GM12878 (cell line): ENCODE measurements at regions not wholly inside any gene's neighbourhood (a gene's known extent, or its start where the extent isn't known, plus 50 kb on each side); places are given as distances from the start of the nearest gene placed in this dataset.

Source experiments
- ATAC-seq: fragments of 200-7000 bp; cut with Tn5 transposase; 3 replicates; pipeline ENCODE4 v1.9.1; 2020; ENCODE audit warnings: mild to moderate bottlenecking, moderate library complexity
- BruUV-seq: library from RNA; stranded (reverse); fragments of 400-500 nt; replicated peaks from 2 replicates; lab custom pipeline; 2021; lab: Mats Ljungman, UMichigan
- CTCF ChIA-PET: fragments of 300-600 bp; sonication (Branson Sonifier 250); formaldehyde crosslinking; extraction: SDS; loops from one replicate; lab custom pipeline; 2021; ENCODE audit warnings: inconsistent platforms; lab: Yijun Ruan, JAX
- POLR2A ChIA-PET: fragments of 350-600 bp; formaldehyde crosslinking; extraction: SDS; loops from one replicate; lab custom pipeline; 2021; ENCODE audit warnings: inconsistent platforms; lab: Charles Lee
- RAD21 ChIA-PET: fragments of 300-600 bp; sonication (Branson Sonifier 250); formaldehyde crosslinking; loops from one replicate; lab custom pipeline; 2023; ENCODE audit warnings: antibody characterized with exemption; ENCODE audit not compliant: unreplicated experiment; lab: Charles Lee
- SMC1A ChIA-PET: fragments of 300-600 bp; sonication (Branson Sonifier 250); formaldehyde crosslinking; loops from one replicate; lab custom pipeline; 2023; ENCODE audit not compliant: unreplicated experiment, uncharacterized antibody; lab: Charles Lee
- DNase-seq: peaks from one replicate; pipeline ENCODE4 v3.0.0-alpha.2; 2011; ENCODE audit warnings: low read depth, low spot score
- FAIRE-seq: peaks from 3 replicates; lab custom pipeline; 2011; peaks lifted over from hg19 to GRCh38; lab: Jason Lieb, UNC
- H2AFZ ChIP-seq: 2 replicates; pipeline ENCODE4 v1.6.0; 2011; ENCODE audit warnings: low read depth, low read length, control low read depth; ENCODE audit not compliant: control insufficient read depth
- H3K27ac ChIP-seq: 2 replicates; pipeline ENCODE4 v1.5.1; 2011; ENCODE audit warnings: control low read depth; ENCODE audit not compliant: control insufficient read depth, insufficient read depth
- H3K27me3 ChIP-seq, 2 experiments: replicated peaks in 1 of 2; 2 replicates each; pipeline versions ENCODE4 v1.6.0 to v1.6.1; 2011; ENCODE audit warnings: low read length in 1 of 2; ENCODE audit not compliant: control insufficient read depth in 2 of 2, insufficient read depth in 2 of 2
- H3K36me3 ChIP-seq, 2 experiments: 2 replicates each; pipeline ENCODE4 v1.5.1; 2011; ENCODE audit warnings: low read length in 1 of 2; ENCODE audit not compliant: control insufficient read depth in 2 of 2, insufficient read depth in 2 of 2
- H3K4me1 ChIP-seq: 2 replicates; pipeline ENCODE4 v1.6.1; 2011; ENCODE audit warnings: mild to moderate bottlenecking, low read length, moderate library complexity, mixed read lengths; ENCODE audit not compliant: control insufficient read depth, insufficient read depth
- H3K4me2 ChIP-seq: 2 replicates; pipeline ENCODE4 v1.6.0; 2011; ENCODE audit warnings: control low read depth; ENCODE audit not compliant: control insufficient read depth, insufficient read depth
- H3K4me3 ChIP-seq: fragments of 200-600 bp; sonication (generic); 2 replicates; pipeline ENCODE4 v1.5.1; 2016
- H3K79me2 ChIP-seq: 2 replicates; pipeline ENCODE4 v1.6.0; 2011; ENCODE audit warnings: low read length; ENCODE audit not compliant: control insufficient read depth, insufficient read depth
- H3K9ac ChIP-seq: 2 replicates; pipeline ENCODE4 v1.8.0; 2011; ENCODE audit warnings: low read length, control low read depth, mixed read lengths; ENCODE audit not compliant: control insufficient read depth, insufficient read depth
- H3K9me3 ChIP-seq: replicated peaks from 3 replicates; pipeline ENCODE4 v1.5.1; 2011; ENCODE audit warnings: mild to moderate bottlenecking, low read length; ENCODE audit not compliant: control insufficient read depth, insufficient read depth
- H4K20me1 ChIP-seq: 2 replicates; pipeline ENCODE4 v1.6.0; 2011; ENCODE audit not compliant: control insufficient read depth, insufficient read depth
- BACH1 ChIP-seq: fragments of 450-650 bp; IDR thresholded peaks from 2 replicates; pipeline ENCODE4 v1.6.1; 2017; ENCODE audit warnings: mild to moderate bottlenecking, borderline replicate concordance
- CEBPB ChIP-seq, 2 experiments: fragments of 150-350 bp in 1 of 2; IDR thresholded peaks; 2 replicates each; pipeline ENCODE4 v1.6.1; 2012 to 2014; ENCODE audit warnings: low read depth in 2 of 2, low read length in 2 of 2, borderline replicate concordance in 1 of 2, inconsistent platforms in 1 of 2
- FOS ChIP-seq: IDR thresholded peaks from 3 replicates; pipeline ENCODE4 v1.6.1; 2011; ENCODE audit warnings: borderline replicate concordance; ENCODE audit not compliant: insufficient read length; ENCODE audit errors: extremely low read depth
- FOXM1 ChIP-seq: IDR thresholded peaks from 2 replicates; pipeline ENCODE4 v1.6.1; 2012; ENCODE audit warnings: low read depth, mild to moderate bottlenecking, inconsistent platforms, low read length, moderate library complexity
- HDGF ChIP-seq: fragments of 450-650 bp; IDR thresholded peaks from 2 replicates; pipeline ENCODE4 v1.6.1; 2016; ENCODE audit warnings: antibody characterized with exemption
- JUND ChIP-seq: IDR thresholded peaks from 2 replicates; pipeline ENCODE4 v1.6.1; 2012; ENCODE audit warnings: low read depth, mild to moderate bottlenecking, low read length, improper control_type of control experiment, moderate library complexity
- KDM1A ChIP-seq: fragments of 200-600 bp; sonication (generic); IDR thresholded peaks from 2 replicates; pipeline ENCODE4 v1.6.1; 2016; ENCODE audit warnings: borderline replicate concordance
- NFXL1 ChIP-seq: fragments of 450-650 bp; IDR thresholded peaks from 2 replicates; pipeline ENCODE4 v1.6.1; 2017; ENCODE audit warnings: antibody characterized with exemption, mild to moderate bottlenecking, borderline replicate concordance
- YY1 ChIP-seq: IDR thresholded peaks from 2 replicates; pipeline ENCODE4 v1.6.1; 2011; ENCODE audit warnings: low read depth, mild to moderate bottlenecking, low read length
- ZNF687 ChIP-seq: fragments of 450-650 bp; IDR thresholded peaks from 2 replicates; pipeline ENCODE4 v1.6.1; 2017; ENCODE audit warnings: mild to moderate bottlenecking, moderate library complexity
- WGBS: methylation state at CpG from one replicate; pipeline ENCODE4 v1.1.6; 2016; ENCODE audit warnings: low lambda C conversion rate; ENCODE audit not compliant: insufficient replicate concordance, insufficient coverage; ENCODE audit errors: missing lambda C conversion rate; 5-methylcytosine and 5-hydroxymethylcytosine counted together
- in situ Hi-C: fragments of 300-500 bp; cut with MboI; formaldehyde crosslinking; loops from 9 replicates; pipeline ENCODE4 v1.14.3; 2018; ENCODE audit warnings: mixed read lengths
- intact Hi-C: fragments of 100-400 bp; cut with micrococcal nuclease; formaldehyde crosslinking; loops from one replicate; pipeline ENCODE4 v1.14.2; 2022; ENCODE audit not compliant: unreplicated experiment
- TF ChIP-seq, protein P1 (sequence below): fragments of 450-650 bp; formaldehyde crosslinking; IDR thresholded peaks from 2 replicates; pipeline ENCODE4 v1.4.0; 2020; ENCODE audit warnings: mild to moderate bottlenecking, moderate library complexity

DNA sequence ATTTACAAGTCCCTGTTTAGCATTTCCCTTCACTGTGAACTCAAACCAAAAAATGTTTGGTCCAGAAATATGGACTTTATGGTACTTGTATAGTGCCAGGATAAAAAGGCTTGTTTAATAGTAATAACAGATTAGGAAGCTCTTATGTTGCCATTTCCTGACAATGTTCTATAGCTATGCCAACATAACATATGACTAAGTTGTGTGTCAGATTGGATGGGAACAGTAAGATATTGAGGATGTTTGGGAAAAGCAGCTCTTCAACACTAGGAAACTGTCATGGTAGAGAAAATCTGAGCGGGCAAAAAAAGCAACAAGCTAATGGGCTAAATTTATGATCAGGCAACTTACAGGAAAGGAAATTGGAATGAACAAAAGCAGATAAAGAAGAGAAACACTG is 287.1 kb upstream of the ADGRL4 start:
- Histone ChIP-seq H3K4me1 (no peaks in the 10 kb centered on the region), H3K79me2 (no peaks in the 10 kb centered on the region), H2AFZ (no peak overlapping the region), H3K9me3 (no peaks in the 10 kb centered on the region), H3K4me2 (no peak overlapping the region), H3K27ac (no peak overlapping the region), H3K9ac (no peak overlapping the region), H3K4me3 (no peak overlapping the region), H3K27me3 (no peaks in the 10 kb centered on the region; a peak in 1 of 4 replicates), H4K20me1 (no peaks in the 10 kb centered on the region), H3K36me3 (no peaks in the 10 kb centered on the region)
- in situ Hi-C loops = no loop called here
- intact Hi-C loops = no loop called here
- ChIA-PET RAD21 (no interaction called here), POLR2A (no interaction called here), CTCF (interaction anchor here (0.6 kb wide), 1 partner anchor 58 kb away, joined by 3 read pairs; no protein-coding TSS in a partner anchor), SMC1A (interaction anchor here (1.5 kb wide), 1 partner anchor 9 kb away, joined by 3 read pairs; no protein-coding TSS in a partner anchor)
- WGBS = 6% methylated on average over 1 of the region's 1 CpG
- TF ChIP-seq YY1 (no peak), KDM1A (no peak), FOXM1 (no peak), NFXL1 (no peak), CEBPB (IDR thresholded peaks at IDR 0.05; ENCODE audit: borderline replicate concordance in 1 of 2, low read depth in 2 of 2, low read length in 2 of 2) (no peak), JUND (no peak), BACH1 (no peak), FOS (no peak)
- DNase-seq (no peak), FAIRE-seq (no peak), ATAC-seq (no peak)
- BruUV-seq = no TSS peak

DNA sequence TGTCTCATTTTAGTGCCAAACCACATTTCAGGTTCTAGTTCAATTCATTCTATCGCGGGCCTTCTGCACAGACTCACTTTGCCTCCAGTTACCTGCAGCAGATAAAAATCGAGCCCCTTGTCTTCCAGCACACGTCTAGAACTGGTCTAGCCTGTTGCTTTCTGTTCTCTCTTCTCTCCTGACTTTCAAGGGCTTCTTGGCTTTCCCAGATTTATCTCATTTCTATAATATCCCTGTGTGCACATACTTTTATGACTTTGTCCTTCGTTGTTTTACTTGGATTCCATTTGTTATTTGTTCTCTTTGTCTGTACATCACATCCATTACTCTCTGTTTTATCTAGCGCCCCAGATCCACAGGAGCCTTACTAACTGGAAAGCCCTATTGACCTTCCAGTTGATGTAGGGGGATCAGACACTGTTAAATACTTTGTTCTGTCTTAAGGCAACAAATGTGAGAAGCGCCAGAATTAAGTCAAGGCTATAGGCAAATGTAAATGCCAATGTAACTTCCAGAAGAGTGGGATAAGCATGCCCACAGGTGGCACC is 284.5 kb upstream of the ADGRL4 start:
- RAD21 ChIA-PET = no interaction called here
- Histone ChIP-seq H2AFZ (no peak overlapping the region), H3K9me3 (no peaks in the 10 kb centered on the region), H3K4me3 (no peak overlapping the region), H3K4me1 (no peaks in the 10 kb centered on the region), H3K27ac (no peak overlapping the region), H3K4me2 (no peak overlapping the region), H3K27me3 (no peaks in the 10 kb centered on the region; a peak in 1 of 4 replicates), H3K79me2 (no peaks in the 10 kb centered on the region), H4K20me1 (no peaks in the 10 kb centered on the region), H3K36me3 (no peaks in the 10 kb centered on the region), H3K9ac (no peak overlapping the region)
- FAIRE-seq (no peak), ATAC-seq (no peak), DNase-seq (no peak)
- SMC1A ChIA-PET = no interaction called here
- 28% methylated on average over 7 of the region's 7 CpGs for WGBS
- in situ Hi-C loops (no loop called here), intact Hi-C loops (no loop called here)
- POLR2A ChIA-PET = no interaction called here
- CTCF ChIA-PET = no interaction called here
- no TSS peak for BruUV-seq
- TF ChIP-seq HDGF = no peak
- no peak for TF ChIP-seq ZNF687
- TF ChIP-seq, protein P1, sequence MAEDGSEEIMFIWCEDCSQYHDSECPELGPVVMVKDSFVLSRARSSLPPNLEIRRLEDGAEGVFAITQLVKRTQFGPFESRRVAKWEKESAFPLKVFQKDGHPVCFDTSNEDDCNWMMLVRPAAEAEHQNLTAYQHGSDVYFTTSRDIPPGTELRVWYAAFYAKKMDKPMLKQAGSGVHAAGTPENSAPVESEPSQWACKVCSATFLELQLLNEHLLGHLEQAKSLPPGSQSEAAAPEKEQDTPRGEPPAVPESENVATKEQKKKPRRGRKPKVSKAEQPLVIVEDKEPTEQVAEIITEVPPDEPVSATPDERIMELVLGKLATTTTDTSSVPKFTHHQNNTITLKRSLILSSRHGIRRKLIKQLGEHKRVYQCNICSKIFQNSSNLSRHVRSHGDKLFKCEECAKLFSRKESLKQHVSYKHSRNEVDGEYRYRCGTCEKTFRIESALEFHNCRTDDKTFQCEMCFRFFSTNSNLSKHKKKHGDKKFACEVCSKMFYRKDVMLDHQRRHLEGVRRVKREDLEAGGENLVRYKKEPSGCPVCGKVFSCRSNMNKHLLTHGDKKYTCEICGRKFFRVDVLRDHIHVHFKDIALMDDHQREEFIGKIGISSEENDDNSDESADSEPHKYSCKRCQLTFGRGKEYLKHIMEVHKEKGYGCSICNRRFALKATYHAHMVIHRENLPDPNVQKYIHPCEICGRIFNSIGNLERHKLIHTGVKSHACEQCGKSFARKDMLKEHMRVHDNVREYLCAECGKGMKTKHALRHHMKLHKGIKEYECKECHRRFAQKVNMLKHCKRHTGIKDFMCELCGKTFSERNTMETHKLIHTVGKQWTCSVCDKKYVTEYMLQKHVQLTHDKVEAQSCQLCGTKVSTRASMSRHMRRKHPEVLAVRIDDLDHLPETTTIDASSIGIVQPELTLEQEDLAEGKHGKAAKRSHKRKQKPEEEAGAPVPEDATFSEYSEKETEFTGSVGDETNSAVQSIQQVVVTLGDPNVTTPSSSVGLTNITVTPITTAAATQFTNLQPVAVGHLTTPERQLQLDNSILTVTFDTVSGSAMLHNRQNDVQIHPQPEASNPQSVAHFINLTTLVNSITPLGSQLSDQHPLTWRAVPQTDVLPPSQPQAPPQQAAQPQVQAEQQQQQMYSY (CRISPR knock-in tag) = no peak
